ENCODE measurements at regions not wholly inside any gene's neighbourhood (a gene's known extent, or its start where the extent isn't known, plus 50 kb on each side); places are given as distances from the start of the nearest gene placed in this dataset.

DNA sequence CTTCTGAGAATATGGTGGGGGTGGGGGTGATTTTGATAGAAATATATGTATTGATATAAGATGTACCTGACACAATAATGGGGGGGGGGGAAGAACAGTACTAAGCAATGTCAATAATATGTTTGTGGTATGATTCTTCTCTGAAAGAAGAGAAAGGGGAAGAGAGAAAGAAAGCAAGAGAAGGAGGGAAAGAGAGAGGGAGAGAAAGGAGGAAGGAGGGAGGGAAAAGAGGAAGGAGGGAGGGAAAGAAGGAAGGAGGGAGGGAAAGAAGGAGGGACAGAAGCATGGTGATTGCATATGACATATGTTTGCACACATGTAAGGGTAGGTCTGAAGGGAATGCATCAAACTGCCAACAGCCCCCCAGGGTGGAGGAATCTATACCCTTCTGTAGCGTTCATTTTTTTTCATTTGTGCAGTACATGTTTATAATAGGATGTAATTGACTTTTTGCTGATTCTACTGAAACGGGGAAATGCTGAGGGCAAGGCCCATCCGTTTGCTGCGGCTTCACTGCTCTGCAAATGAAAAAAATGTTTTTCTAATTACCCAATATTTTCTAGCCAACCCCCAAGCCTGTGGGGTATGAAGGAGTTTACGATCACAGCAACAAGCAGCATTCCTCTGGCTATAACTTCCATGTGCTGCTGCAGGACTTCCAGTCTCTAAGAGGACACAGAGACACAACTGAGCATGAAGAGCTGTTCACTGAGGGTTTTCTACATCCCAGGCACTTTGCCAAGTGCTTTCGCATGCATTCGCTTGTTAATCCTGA is 119.3 kb upstream of the ZC3H12A start:
- no peak for ATAC-seq
- BruUV-seq (replicated peaks) = no TSS peak
- ChIA-PET CTCF (no interaction called here), POLR2A (no interaction called here)
- no peaks in the 10 kb centered on the region for H3K4me1 ChIP-seq (ENCODE audit: control insufficient read depth, insufficient read depth, low read length)
- H3K4me3 ChIP-seq (ENCODE audit: low read depth in 2 of 2, low read length in 2 of 2) = no peak overlapping the region
- H3K36me3 ChIP-seq (ENCODE audit: control insufficient read depth, insufficient read depth, low read length) = no peaks in the 10 kb centered on the region
- H3K9me3 ChIP-seq (ENCODE audit: control insufficient read depth, insufficient read depth, low read depth, low read length) = no peaks in the 10 kb centered on the region
- DNase-seq (ENCODE audit: low read depth, low spot score) = no peak
- TF ChIP-seq TCF7L2 (IDR thresholded peaks at IDR 0.05; ENCODE audit: low read depth, low read length) (no peak), SIN3A (IDR thresholded peaks at IDR 0.05; ENCODE audit: borderline replicate concordance, insufficient read depth, low read depth, low read length) (no peak), POLR2AphosphoS5 (IDR thresholded peaks at IDR 0.05; ENCODE audit: low read depth, low read length) (no peak), CTCF (IDR thresholded peaks at IDR 0.05) (no peak)
- TF ChIP-seq, protein P1, sequence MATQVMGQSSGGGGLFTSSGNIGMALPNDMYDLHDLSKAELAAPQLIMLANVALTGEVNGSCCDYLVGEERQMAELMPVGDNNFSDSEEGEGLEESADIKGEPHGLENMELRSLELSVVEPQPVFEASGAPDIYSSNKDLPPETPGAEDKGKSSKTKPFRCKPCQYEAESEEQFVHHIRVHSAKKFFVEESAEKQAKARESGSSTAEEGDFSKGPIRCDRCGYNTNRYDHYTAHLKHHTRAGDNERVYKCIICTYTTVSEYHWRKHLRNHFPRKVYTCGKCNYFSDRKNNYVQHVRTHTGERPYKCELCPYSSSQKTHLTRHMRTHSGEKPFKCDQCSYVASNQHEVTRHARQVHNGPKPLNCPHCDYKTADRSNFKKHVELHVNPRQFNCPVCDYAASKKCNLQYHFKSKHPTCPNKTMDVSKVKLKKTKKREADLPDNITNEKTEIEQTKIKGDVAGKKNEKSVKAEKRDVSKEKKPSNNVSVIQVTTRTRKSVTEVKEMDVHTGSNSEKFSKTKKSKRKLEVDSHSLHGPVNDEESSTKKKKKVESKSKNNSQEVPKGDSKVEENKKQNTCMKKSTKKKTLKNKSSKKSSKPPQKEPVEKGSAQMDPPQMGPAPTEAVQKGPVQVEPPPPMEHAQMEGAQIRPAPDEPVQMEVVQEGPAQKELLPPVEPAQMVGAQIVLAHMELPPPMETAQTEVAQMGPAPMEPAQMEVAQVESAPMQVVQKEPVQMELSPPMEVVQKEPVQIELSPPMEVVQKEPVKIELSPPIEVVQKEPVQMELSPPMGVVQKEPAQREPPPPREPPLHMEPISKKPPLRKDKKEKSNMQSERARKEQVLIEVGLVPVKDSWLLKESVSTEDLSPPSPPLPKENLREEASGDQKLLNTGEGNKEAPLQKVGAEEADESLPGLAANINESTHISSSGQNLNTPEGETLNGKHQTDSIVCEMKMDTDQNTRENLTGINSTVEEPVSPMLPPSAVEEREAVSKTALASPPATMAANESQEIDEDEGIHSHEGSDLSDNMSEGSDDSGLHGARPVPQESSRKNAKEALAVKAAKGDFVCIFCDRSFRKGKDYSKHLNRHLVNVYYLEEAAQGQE (IDR thresholded peaks at IDR 0.05; ENCODE audit: insufficient read depth in 1 of 2, low read depth in 2 of 2, low read length in 1 of 2) = no peak
- intact Hi-C loops (cut with micrococcal nuclease; ENCODE audit: unreplicated experiment) (no loop called here), in situ Hi-C loops (cut with HindIII; ENCODE audit: low pct_unique_long_range_greater_than_20kb, low sequenced_read_pairs) (no loop called here)
- H3K27me3 ChIP-seq (ENCODE audit: control insufficient read depth, insufficient read depth, low read length) = peaks cover 12% of the 10 kb centered on the region
- H3K27ac ChIP-seq (ENCODE audit: low read length) = no peak overlapping the region

DNA sequence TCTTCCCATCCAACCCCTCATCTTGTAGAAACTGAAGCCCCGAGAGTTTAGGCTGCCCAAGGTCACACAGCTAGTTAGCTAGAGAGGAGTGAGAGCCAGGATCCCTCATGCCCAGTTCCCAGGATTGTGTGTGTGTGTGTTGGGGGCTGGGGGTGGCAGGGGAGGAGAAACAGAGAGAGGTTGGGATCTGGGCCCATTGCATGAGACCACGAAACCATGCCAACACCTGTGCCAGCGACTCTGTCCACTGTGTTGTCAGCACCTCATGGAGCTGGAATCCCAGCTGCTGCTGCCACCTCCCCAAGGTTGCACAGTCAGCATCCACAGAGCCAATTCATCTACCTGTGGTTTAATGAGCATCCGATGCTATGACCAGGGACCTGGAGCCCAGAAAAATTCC is 115.4 kb upstream of the ZC3H12A start:
- TF ChIP-seq CTCF (IDR thresholded peaks at IDR 0.05) = no peak
- TF ChIP-seq, protein P1 (IDR thresholded peaks at IDR 0.05; ENCODE audit: insufficient read depth in 1 of 2, low read depth in 2 of 2, low read length in 1 of 2) = no peak
- TF ChIP-seq TCF7L2 (IDR thresholded peaks at IDR 0.05; ENCODE audit: low read depth, low read length) = no peak
- TF ChIP-seq POLR2AphosphoS5 (IDR thresholded peaks at IDR 0.05; ENCODE audit: low read depth, low read length) = no peak
- no peak for TF ChIP-seq SIN3A (IDR thresholded peaks at IDR 0.05; ENCODE audit: borderline replicate concordance, insufficient read depth, low read depth, low read length)
- no TSS peak for BruUV-seq (replicated peaks)
- no peak overlapping the region for H3K27ac ChIP-seq (ENCODE audit: low read length)
- intact Hi-C loops (cut with micrococcal nuclease; ENCODE audit: unreplicated experiment) (no loop called here), in situ Hi-C loops (cut with HindIII; ENCODE audit: low pct_unique_long_range_greater_than_20kb, low sequenced_read_pairs) (no loop called here)
- DNase-seq (ENCODE audit: low read depth, low spot score) (no peak), ATAC-seq (no peak)
- H3K27me3 ChIP-seq (ENCODE audit: control insufficient read depth, insufficient read depth, low read length) = peaks cover 7% of the 10 kb centered on the region
- H3K9me3 ChIP-seq (ENCODE audit: control insufficient read depth, insufficient read depth, low read depth, low read length) = no peaks in the 10 kb centered on the region
- no peaks in the 10 kb centered on the region for H3K4me1 ChIP-seq (ENCODE audit: control insufficient read depth, insufficient read depth, low read length)
- no peak overlapping the region for H3K4me3 ChIP-seq (ENCODE audit: low read depth in 2 of 2, low read length in 2 of 2)
- ChIA-PET CTCF (no interaction called here), POLR2A (interaction anchor here (0.7 kb wide), 1 partner anchor 85 kb away, joined by 5 read pairs; no protein-coding TSS in a partner anchor)
- no peaks in the 10 kb centered on the region for H3K36me3 ChIP-seq (ENCODE audit: control insufficient read depth, insufficient read depth, low read length)
